GM21737 (cell line): ENCODE measurements at regions not wholly inside any gene's neighbourhood (a gene's known extent, or its start where the extent isn't known, plus 50 kb on each side); places are given as distances from the start of the nearest gene placed in this dataset.

ENCODE experiments used
- ATAC-seq: cut with Tn5 transposase; IDR thresholded peaks from one replicate; pipeline ENCODE4 v1.9.1; 2021; ENCODE audit warnings: mild to moderate bottlenecking, moderate library complexity; ENCODE audit not compliant: unreplicated experiment

GRCh38 chr16:13291591-13292333 is 390.4 kb downstream of the SHISA9 start:
- no peak for ATAC-seq

DNA sequence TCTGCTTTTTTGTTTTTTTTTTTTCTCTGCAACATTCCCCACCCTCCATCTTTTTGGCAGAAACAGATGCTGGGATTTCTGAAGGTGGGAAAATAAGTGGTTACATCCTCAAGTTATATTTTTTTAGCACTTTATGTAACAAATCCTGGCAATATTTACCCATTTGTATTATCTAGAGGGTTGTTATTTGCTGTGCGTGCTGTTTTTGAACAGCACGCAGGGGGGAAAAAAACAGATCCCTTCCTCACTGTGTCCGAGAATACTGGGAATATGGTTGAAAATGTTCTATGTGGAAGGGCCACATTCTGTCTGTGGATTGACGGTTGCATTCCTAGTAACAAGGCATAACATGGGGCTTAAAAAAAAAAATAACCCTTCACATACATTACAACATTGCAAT is 394.8 kb downstream of the SHISA9 start:
- no peak for ATAC-seq

- ATAC-seq: no peak
Measured at GRCh38 chr16:13298666-13299065, 397.3 kb downstream of the SHISA9 start.

DNA sequence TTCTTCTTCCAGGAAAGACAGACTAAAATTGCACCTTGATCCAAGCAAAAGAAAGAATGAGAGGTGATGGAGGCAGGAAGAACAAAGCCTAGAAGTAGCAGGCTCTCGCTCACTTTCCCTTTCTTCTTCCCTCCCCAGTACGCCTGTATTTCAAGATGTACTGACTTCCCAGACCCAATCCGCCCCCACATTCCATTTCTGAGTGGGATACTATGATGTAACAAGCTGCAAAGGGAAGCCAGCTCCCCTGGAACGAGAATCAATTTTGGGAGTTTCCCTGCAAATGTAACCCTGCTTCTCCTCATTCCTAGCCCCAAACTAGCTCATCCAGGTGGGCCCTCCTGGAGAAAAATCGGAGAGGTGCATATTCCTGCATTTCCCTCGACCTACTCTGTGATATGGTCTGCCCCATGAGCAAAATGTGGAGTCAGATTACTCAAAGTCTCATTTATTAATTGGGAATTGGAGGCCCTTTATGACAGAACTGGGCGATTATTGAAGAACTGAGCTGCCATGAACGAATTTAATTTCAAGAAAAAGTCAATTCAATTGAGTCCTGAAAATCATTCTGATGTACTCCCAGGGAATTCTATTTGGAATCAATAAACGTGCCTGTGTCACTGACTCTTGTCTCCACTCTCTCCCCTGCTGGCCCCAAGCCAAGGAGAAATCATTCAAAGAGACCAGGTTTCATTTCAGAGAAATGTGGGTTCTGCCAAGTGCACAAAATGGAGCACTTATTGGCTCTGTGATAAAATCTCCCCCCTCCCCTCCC is 398.9 kb downstream of the SHISA9 start:
- ATAC-seq: no peak

DNA sequence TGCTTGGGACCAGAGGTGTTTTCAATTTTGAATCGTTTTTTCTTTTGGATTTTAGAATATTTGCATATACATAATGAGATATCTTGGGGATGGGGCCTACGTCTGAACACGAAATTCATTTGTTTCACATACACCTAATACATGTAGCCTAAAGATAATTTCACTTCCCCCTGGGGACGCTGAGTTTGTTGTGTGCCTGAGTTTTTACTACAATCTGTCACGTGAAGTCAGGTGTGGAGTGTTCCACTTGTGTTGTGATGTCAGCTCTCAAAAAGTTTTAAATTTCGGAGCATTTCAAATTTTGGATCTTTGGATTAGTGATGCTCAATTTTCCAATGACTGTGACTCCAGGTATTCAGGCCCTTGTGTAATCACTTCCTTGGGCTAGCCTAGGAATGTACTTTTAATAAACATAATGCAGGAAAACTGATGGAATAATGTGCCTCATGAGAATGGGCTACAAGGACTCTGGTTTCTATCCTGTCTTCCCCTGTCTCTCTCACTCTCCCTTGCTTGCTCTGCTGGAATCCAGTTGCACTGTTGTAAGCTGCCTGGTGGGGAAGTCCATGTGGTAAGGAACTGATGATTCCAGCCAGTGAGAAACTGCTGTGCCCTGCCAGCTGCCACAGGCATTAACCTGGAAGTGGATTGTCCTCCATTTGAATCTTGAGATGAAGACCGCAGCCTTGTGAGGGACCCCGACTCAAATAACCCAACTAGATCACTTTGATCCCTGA is 403.8 kb downstream of the SHISA9 start:
- no peak for ATAC-seq

DNA sequence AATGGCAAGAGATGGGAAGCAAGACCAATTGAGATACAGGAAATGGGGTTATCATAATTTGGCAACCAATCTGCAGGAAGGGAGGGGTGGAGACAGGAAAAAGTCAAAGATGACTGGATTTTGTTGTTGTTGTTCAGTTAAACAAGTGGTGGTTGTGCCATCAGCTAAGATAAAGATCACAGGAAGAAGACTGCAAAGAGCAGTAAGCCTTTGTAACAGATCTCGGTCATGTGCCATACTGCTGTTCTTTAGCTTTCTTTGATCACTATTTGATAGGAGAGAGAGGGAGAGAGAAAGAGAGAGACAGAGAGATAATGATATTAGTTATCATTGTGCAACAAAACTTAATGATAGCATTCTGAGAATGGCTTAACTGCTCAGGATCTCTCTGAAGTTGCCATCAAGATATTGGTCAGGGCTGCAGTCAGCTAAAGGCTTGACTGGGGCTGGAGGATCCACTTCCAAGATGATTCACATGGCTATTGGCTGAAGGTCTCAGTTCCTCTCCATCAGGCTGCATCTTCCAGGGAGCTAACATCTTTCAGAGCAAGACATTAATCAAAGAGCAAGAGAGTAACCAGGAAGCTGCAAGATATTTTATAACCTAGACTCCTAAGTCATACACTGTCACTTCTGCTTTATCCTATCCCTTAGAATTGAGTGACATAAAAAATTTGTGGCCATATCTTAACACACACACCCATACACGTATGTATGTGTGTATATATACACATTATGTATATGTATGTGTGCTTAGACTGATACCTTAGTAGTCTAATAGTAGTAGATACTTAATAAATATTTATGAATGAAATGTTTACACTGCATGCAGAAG is 405.0 kb downstream of the SHISA9 start:
- no peak for ATAC-seq

GRCh38 chr16:13307255-13307654 is 405.9 kb downstream of the SHISA9 start:
- no peak for ATAC-seq

GRCh38 chr16:13307851-13308250 is 406.5 kb downstream of the SHISA9 start:
- ATAC-seq: no peak

GRCh38 chr16:13312063-13312462 is 410.7 kb downstream of the SHISA9 start:
- ATAC-seq: no peak

GRCh38 chr16:13313351-13313750 is 412.0 kb downstream of the SHISA9 start:
- no peak for ATAC-seq

GRCh38 chr16:13314633-13315032 is 413.2 kb downstream of the SHISA9 start:
- ATAC-seq: no peak

DNA sequence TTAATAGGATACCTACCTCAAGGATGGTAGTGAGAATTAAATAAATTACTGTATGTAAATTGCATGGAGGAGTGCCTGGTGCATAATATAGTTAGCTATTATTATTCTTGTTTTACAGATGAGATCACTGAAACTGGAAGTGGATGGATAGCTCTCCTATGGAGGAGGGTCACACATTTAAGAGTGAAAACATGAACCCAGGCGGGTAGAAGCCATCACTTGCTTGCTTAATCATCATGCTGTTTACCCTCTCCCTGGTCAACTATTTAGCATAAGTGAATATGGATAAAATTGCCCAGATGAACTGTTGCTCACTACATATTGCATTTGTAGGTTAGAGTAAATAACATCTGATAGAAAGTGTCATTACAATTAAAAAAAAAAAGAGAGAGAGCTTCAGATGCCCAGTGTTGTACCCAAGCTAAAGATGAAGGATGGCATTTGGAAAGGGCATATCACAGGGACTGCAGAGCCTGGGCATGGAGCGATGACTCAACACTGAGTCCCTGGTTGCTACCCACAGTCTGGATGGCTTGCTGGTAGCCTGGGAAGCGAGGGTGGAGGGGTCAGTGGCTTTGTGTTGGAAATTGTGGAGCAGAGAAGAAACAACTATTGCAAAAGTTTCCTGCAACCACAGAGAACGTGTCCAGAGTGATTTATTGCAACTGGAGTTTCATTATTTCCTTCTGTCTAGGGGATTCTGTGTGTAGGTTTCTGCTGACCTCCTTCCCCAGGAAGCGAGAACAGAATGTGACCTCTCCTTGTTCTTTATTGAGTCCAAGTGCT is 414.4 kb downstream of the SHISA9 start:
- ATAC-seq: no peak

GRCh38 chr16:13322336-13322735 is 420.9 kb downstream of the SHISA9 start:
- no peak for ATAC-seq

- no peak for ATAC-seq
Measured at GRCh38 chr16:13324851-13325250, 423.5 kb downstream of the SHISA9 start.

DNA sequence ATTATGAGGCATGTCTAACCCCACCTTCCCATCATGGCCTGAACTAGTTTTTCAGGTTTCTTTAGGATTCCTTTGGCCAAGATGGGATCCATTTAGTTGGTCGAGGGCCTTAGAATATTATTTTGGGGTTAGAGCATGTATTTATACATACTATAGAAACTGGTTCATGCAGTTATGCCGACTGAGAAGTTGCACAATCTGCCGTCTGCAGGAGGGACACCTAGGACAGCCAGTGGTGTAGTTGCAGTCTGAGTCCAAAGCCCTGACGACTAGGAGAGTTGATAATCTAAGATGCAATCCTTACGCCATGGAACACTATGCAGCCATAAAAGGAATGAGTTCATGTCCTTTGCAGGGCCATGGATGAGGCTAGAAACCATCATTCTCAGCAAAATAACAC is 424.0 kb downstream of the SHISA9 start:
- ATAC-seq: no peak

DNA sequence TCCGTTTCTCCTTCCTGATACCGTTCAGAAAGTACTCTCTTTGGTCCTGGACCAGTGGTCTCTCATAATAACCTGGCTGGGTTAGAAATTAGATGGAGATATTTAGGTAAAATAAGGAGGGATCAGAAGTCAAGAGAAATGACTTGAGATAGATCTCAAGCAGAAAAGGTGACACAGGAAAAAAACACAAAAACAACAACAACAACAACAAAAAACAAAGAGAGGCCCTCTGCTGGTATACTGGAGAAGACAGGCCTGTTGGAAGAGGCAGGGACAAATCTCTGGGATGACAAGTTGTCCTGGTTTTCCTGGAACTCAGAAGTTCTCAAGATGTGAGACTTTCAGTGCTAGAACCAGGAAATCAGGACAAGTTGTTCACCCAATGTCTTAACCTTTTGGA is 430.5 kb downstream of the SHISA9 start:
- ATAC-seq: no peak

DNA sequence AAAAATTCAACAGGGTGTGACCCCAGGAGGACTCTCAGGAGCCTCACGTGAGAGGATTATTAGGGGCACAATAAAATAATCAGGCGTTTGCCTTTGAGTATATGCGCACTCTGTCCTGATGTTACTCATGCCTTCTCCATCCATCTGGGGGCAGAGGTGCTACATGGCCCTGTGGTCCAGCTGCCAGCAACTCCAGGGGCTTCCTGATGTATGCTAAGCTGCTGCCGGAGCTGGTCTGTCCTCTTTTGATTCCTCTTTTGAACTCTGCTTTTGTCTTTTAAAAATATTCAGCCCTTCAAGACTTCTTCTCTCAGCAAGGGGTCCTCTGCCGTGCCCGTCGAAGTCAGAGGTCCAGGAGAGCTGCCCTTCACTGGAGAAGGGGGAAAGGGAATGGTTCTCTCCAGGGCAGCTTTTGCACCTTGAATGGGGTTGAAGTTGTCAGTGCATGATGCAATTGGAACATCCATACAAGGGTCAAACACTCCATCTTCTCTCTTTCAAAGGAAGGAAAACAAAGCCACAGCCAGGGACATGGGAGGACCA is 431.4 kb downstream of the SHISA9 start:
- no peak for ATAC-seq

- ATAC-seq: no peak
Measured at GRCh38 chr16:13333336-13333735, 431.9 kb downstream of the SHISA9 start.

- ATAC-seq: no peak
Measured at GRCh38 chr16:13335879-13336278, 434.5 kb downstream of the SHISA9 start.

- ATAC-seq: no peak
Measured at GRCh38 chr16:13336335-13336734, 434.9 kb downstream of the SHISA9 start.
